ENCODE measurements at regions not wholly inside any gene's neighbourhood (a gene's known extent, or its start where the extent isn't known, plus 50 kb on each side); places are given as distances from the start of the nearest gene placed in this dataset.
A peak's percentile ranks its signal among the peaks of the same experiment; 100 is the strongest.

DNA sequence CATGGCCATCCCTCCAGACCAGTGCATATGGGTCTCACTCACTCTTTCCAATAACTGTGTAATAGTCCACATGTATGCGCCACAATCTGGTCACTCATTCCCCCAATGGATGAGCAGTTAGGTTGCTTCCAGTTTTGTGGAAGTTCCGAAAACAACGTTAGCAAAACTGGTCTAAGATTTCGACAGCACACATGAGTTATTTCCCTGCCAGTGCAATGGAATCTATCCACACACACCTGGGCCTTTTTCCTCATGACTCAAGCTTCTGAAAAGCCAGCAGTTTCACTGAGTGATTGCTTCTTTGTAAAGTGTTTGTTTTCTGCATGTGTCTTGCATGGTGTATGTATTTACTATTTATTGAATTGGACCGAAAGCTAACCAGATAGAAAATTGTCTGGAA lies 58.8 kb upstream of the FHIP2A start:
- intact Hi-C loops (cut with micrococcal nuclease), result no loop called here
- Mint-ChIP-seq H3K36me3 (no peaks in the 10 kb centered on the region), H3K27ac (no peak overlapping the region), H3K4me1 (ENCODE audit: low read depth) (peaks cover 4% of the 10 kb centered on the region), H3K4me3 (no peak overlapping the region), H3K27me3 (peaks cover 22% of the 10 kb centered on the region), H3K9me3 (no peaks in the 10 kb centered on the region)
- no peak for DNase-seq
- POLR2A ChIA-PET, result no interaction called here
- CTCF ChIA-PET, result no interaction called here

DNA sequence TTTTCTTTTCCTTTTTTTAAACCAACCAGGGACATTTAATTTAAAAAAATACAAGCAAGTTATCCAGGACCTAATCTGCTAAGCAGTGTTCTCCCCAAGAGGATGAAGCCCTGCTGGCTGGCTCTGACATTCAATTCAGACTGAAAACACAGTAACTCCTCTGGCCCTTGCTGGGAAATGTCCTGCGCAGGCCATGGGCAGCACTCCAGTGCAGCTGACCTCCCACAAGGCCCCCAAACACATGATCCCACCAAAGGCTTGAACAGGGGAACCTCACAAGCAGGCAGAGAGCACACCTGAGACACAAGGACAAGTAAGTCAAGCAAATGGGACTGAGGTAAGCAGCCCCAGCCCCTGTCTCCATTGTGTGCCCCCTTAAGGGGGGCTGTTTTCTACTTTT lies 56.9 kb upstream of the FHIP2A start:
- Mint-ChIP-seq H3K36me3 (no peaks in the 10 kb centered on the region), H3K27ac (no peak overlapping the region), H3K4me1 (ENCODE audit: low read depth) (peaks cover 4% of the 10 kb centered on the region), H3K9me3 (no peaks in the 10 kb centered on the region), H3K4me3 (no peak overlapping the region), H3K27me3 (peaks cover 22% of the 10 kb centered on the region)
- CTCF ChIA-PET, result interaction anchor here (1.4 kb wide), 1 partner anchor 57 kb away, joined by 5 read pairs; the partner anchor contains the start of gene FHIP2A
- no peak for DNase-seq
- POLR2A ChIA-PET, result no interaction called here
- intact Hi-C loops (cut with micrococcal nuclease), result no loop called here

DNA sequence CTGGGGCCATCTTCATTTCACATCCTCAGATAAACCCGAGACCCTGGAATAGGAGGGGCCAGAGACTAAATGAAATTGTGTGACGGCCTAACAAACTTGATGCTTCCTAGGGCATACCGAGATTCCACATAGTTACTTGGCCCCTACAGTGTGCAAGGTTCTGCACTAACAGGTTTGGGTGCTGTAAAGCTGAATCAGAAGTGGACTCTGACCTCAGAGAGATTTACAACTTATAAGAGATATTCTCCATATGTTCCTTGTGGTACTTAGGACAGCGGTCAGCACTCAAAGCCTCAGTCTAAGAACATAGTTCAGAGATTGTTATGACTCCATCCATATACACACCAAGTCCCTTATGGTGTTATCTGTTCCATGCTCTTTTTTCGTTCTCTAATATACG lies 55.1 kb upstream of the FHIP2A start:
- H3K27ac Mint-ChIP-seq, result no peak overlapping the region
- H3K4me3 Mint-ChIP-seq, result no peak overlapping the region
- ChIA-PET CTCF (interaction anchor here (1.0 kb wide), 1 partner anchor 19 kb away, joined by 3 read pairs; no protein-coding TSS in a partner anchor), POLR2A (no interaction called here)
- H3K9me3 Mint-ChIP-seq, result no peaks in the 10 kb centered on the region
- H3K36me3 Mint-ChIP-seq, result no peaks in the 10 kb centered on the region
- peaks cover 4% of the 10 kb centered on the region for H3K4me1 Mint-ChIP-seq (ENCODE audit: low read depth)
- intact Hi-C loops (cut with micrococcal nuclease), result no loop called here
- H3K27me3 Mint-ChIP-seq, result peaks cover 21% of the 10 kb centered on the region
- no peak for DNase-seq

DNA sequence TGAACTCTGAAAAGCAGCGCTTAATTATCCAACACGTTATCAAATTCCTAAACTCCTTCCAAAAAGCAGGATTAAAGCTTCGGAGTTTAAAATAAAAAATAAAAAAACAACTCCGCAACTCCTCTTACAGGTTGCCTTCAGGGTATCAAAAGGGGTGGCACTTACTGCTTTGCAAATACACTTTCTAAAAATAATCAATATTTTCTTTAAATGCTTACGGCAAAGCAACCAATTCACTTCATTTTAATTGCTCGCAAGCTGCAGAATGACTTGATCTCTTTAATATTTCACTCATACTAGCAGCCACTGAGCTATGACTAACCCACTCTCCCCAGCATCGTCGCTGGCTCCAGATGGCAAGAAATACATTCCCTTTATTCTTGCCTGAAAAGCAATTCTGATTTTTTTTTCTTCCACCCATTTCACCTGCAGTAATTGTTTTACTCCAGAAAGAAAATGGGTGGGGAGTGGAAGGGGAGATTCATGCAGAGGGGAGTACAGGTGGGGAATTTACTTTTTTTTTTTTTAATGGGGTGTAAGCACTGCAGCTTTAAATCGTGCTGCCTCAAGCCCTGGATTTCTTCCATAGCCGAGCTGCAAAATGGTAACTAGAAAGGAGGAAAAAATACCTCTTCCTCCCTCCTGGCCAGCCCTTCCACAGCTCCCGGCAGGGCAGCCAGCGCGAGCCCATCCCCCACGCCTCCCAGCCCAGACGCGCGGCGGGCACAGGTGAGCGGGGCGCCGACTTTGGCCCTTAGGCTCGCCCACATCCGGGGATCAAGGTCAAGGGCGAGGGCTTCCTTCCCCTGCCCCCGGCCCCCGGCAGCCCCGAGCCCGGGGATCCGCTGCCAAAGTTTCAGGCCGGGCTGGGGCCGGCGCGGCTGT lies 54.2 kb upstream of the FHIP2A start:
- H3K27ac Mint-ChIP-seq, result no peak overlapping the region
- H3K36me3 Mint-ChIP-seq, result no peaks in the 10 kb centered on the region
- peaks cover 18% of the 10 kb centered on the region for H3K27me3 Mint-ChIP-seq
- DNase-seq, result peak; percentile 17
- H3K9me3 Mint-ChIP-seq, result no peaks in the 10 kb centered on the region
- CTCF ChIA-PET, result interaction anchor here (0.9 to 1.0 kb wide), 2 partner anchors 19 to 156 kb away, joined by 3 read pairs; no protein-coding TSS in a partner anchor
- peaks cover 4% of the 10 kb centered on the region for H3K4me1 Mint-ChIP-seq (ENCODE audit: low read depth)
- H3K4me3 Mint-ChIP-seq, result peak overlapping the region; percentile 60
- intact Hi-C loops (cut with micrococcal nuclease), result no loop called here
- POLR2A ChIA-PET, result interaction anchor here (0.7 to 1.0 kb wide), 2 partner anchors 21 to 55 kb away, joined by 3 to 4 read pairs; partner anchors contain the start of gene FHIP2A

DNA sequence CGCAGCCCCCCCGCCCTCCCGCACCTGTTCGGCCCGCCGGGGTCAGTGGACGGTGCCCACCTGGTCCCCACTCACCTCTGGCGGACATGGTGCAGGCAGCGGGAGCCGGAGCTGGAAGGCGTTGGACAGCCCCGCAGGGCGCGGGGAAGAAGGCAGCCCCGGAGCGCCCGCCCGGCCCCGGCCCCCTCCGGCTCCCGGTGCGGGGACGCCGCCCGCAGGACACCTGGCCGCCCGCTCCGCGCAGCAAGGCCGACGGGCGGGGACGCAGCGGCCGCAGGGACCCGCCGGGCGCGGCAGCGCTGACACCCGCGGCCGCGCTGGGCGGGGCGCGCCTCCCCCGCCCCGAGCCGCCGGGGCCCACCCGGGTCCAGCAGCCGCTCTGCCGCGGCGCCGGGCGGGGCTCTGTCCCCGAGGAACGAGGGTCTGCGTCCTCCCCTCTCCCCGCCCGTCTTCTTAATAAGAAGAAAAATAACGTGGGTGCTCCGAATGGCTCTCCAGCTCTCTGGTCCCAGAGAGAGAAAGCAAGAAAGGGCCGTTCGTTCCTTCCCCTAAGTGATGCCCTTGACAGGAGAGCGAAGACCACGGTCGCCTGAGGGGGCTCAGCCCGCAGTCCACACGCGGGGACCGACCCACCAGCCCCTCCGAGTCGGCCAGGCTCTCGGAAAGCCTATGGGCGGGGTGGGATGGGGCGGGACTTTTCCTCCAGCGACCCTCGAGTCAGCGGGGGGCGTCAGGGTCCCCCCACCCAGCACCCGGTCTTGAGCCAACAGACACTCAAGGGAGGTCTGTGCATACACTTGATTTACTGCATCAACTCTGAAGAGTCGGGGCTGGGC lies 53.4 kb upstream of the FHIP2A start:
- Mint-ChIP-seq H3K27me3 (peaks cover 13% of the 10 kb centered on the region), H3K36me3 (no peaks in the 10 kb centered on the region), H3K9me3 (no peaks in the 10 kb centered on the region), H3K4me3 (peak overlapping the region; percentile 48), H3K4me1 (ENCODE audit: low read depth) (peaks cover 4% of the 10 kb centered on the region), H3K27ac (no peak overlapping the region)
- ChIA-PET CTCF (no interaction called here), POLR2A (interaction anchor here (1.0 kb wide), 1 partner anchor 54 kb away, joined by 4 read pairs; the partner anchor contains the start of gene FHIP2A)
- intact Hi-C loops (cut with micrococcal nuclease), result no loop called here
- no peak for DNase-seq

DNA sequence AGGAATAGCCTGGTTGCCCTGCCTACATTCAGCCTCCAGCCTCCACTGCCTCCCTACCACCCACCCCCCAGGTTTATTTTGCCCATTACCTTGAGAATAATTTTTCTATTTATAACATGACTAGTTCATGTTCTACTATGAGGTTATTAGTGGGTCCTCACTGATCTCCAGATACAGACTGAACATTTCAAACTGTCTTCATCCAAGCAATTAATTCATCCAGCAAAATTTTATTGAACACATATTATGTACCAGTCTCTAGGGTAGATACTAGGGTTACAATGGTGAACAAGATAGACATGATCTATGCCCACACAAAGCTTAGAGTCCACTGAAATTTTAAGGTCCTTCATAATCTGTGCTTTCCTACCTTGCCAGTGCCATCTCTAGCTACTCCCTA lies 51.6 kb upstream of the FHIP2A start:
- DNase-seq, result no peak
- Mint-ChIP-seq H3K9me3 (no peaks in the 10 kb centered on the region), H3K27me3 (peaks cover 10% of the 10 kb centered on the region), H3K4me3 (no peak overlapping the region), H3K36me3 (no peaks in the 10 kb centered on the region), H3K4me1 (ENCODE audit: low read depth) (peaks cover 4% of the 10 kb centered on the region), H3K27ac (no peak overlapping the region)
- ChIA-PET CTCF (no interaction called here), POLR2A (no interaction called here)
- intact Hi-C loops (cut with micrococcal nuclease), result no loop called here

DNA sequence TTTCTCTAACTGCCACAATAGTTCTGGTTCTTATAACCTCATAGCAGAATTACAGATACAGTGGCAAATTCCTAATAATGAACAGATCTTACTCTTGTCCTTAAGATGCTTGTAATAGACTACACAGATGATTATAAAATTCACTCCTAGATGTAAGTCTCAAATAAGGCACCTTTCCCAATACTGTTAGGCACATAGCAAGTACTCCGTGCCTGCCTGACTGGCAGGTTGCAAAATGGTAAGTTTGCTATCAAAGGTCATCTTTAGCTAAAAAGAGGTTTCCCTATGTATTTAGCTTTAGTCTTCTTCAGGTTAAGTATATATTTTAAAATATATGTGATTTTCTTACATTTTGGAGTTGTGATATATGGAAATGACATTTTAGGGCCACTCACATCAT lies 50.4 kb upstream of the FHIP2A start:
- CTCF ChIA-PET, result no interaction called here

DNA sequence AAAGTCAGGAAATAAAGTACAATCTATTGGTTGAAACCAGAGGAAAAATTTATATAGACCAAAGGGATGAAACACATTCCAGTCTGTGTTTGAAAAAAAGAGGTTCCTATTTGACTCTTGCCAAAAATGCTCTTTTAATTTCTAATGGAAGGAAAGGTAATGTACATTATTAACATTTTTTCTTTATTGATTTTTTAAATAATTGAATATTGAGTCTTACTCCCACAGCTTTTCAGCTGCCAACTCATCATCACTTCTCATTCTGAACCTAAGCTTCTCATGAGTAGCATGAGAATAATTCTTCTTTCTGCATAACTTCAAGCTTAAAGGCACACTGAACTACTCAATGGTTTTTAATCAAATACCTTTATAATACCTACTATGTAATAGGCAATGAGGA lies 49.8 kb upstream of the FHIP2A start:
- peaks cover 3% of the 10 kb centered on the region for H3K4me1 Mint-ChIP-seq (ENCODE audit: low read depth)
- no peak overlapping the region for H3K4me3 Mint-ChIP-seq
- no peaks in the 10 kb centered on the region for H3K36me3 Mint-ChIP-seq
- H3K27me3 Mint-ChIP-seq, result peaks cover 4% of the 10 kb centered on the region
- DNase-seq, result no peak
- ChIA-PET POLR2A (no interaction called here), CTCF (interaction anchor here (1.0 kb wide), 1 partner anchor 468 kb away, joined by 3 read pairs; no protein-coding TSS in a partner anchor)
- no peak overlapping the region for H3K27ac Mint-ChIP-seq
- H3K9me3 Mint-ChIP-seq, result no peaks in the 10 kb centered on the region
- intact Hi-C loops (cut with micrococcal nuclease), result no loop called here

More for the DNA sequence above, 50.4 kb upstream of the FHIP2A start:
- no peak overlapping the region for H3K4me3 Mint-ChIP-seq
- H3K27ac Mint-ChIP-seq, result no peak overlapping the region
- no peaks in the 10 kb centered on the region for H3K36me3 Mint-ChIP-seq
- peaks cover 4% of the 10 kb centered on the region for H3K4me1 Mint-ChIP-seq (ENCODE audit: low read depth)
- POLR2A ChIA-PET, result no interaction called here
- no peak for DNase-seq
- no peaks in the 10 kb centered on the region for H3K9me3 Mint-ChIP-seq
- intact Hi-C loops (cut with micrococcal nuclease), result no loop called here
- peaks cover 7% of the 10 kb centered on the region for H3K27me3 Mint-ChIP-seq

Data from activated CD4-positive, alpha-beta memory T cell treated with anti-CD3 and anti-CD28 coated beads for 36 hours (primary cell).